HG03159 (cell line): ENCODE measurements at regions not wholly inside any gene's neighbourhood (a gene's known extent, or its start where the extent isn't known, plus 50 kb on each side); places are given as distances from the start of the nearest gene placed in this dataset.

ENCODE experiments used
- ATAC-seq: cut with Tn5 transposase; IDR thresholded peaks from one replicate; pipeline ENCODE4 v1.9.1; 2021; ENCODE audit warnings: mild to moderate bottlenecking, moderate library complexity; ENCODE audit not compliant: unreplicated experiment

- ATAC-seq = no peak
Observed at GRCh38 chr14:101024686-101025085, 121.2 kb upstream of the RTL1 start.

GRCh38 chr14:101025131-101025530 lies 121.6 kb upstream of the RTL1 start:
- ATAC-seq = no peak

- no peak for ATAC-seq
Observed at GRCh38 chr14:101025696-101026095, 122.2 kb upstream of the RTL1 start.

- no peak for ATAC-seq
Observed at GRCh38 chr14:101026341-101026740, 122.8 kb upstream of the RTL1 start.

GRCh38 chr14:101027291-101027690 lies 123.8 kb upstream of the RTL1 start:
- ATAC-seq = no peak

- no peak for ATAC-seq
Observed at GRCh38 chr14:101027966-101028365, 124.4 kb upstream of the RTL1 start.

GRCh38 chr14:101028971-101029667 lies 125.6 kb upstream of the RTL1 start:
- ATAC-seq = no peak

GRCh38 chr14:101029668-101030290 lies 126.3 kb upstream of the RTL1 start:
- no peak for ATAC-seq

GRCh38 chr14:101030586-101030985 lies 127.1 kb upstream of the RTL1 start:
- ATAC-seq = no peak

- no peak for ATAC-seq
Observed at GRCh38 chr14:101031186-101031585, 127.7 kb upstream of the RTL1 start.

GRCh38 chr14:101031721-101032120 lies 128.2 kb upstream of the RTL1 start:
- ATAC-seq = no peak

GRCh38 chr14:101032433-101032832 lies 128.9 kb upstream of the RTL1 start:
- no peak for ATAC-seq

- ATAC-seq = no peak
Observed at GRCh38 chr14:101033006-101033405, 129.5 kb upstream of the RTL1 start.

- ATAC-seq = no peak
Observed at GRCh38 chr14:101033446-101034165, 130.1 kb upstream of the RTL1 start.

GRCh38 chr14:101034986-101035385 lies 131.5 kb upstream of the RTL1 start:
- no peak for ATAC-seq

- no peak for ATAC-seq
Observed at GRCh38 chr14:101035466-101036225, 132.1 kb upstream of the RTL1 start.

GRCh38 chr14:101037021-101037817 lies 133.7 kb upstream of the RTL1 start:
- no peak for ATAC-seq

GRCh38 chr14:101039031-101039754 lies 135.7 kb upstream of the RTL1 start:
- no peak for ATAC-seq

GRCh38 chr14:101039755-101040138 lies 136.2 kb upstream of the RTL1 start:
- ATAC-seq = no peak
